Right ventricle myocardium inferior (tissue), 1 donor: ENCODE measurements at regions not wholly inside any gene's neighbourhood (a gene's known extent, or its start where the extent isn't known, plus 50 kb on each side); places are given as distances from the start of the nearest gene placed in this dataset.

Experiments
- ATAC-seq: fragments of 200-7000 bp; cut with Tn5 transposase; one replicate; pipeline ENCODE4 v1.9.1; 2020; ENCODE audit warnings: mild to moderate bottlenecking, moderate library complexity
- DNase-seq: peaks from one replicate; pipeline ENCODE4 v3.0.0; 2021; ENCODE audit errors: missing footprints
- intact Hi-C: fragments of 100-400 bp; cut with DNase I; formaldehyde crosslinking; loops from one replicate; pipeline ENCODE4 v1.11.0; 2022
- donor health status: DM: no; HTN: yes; CAD: no; lungs with severe emphysema.

DNA sequence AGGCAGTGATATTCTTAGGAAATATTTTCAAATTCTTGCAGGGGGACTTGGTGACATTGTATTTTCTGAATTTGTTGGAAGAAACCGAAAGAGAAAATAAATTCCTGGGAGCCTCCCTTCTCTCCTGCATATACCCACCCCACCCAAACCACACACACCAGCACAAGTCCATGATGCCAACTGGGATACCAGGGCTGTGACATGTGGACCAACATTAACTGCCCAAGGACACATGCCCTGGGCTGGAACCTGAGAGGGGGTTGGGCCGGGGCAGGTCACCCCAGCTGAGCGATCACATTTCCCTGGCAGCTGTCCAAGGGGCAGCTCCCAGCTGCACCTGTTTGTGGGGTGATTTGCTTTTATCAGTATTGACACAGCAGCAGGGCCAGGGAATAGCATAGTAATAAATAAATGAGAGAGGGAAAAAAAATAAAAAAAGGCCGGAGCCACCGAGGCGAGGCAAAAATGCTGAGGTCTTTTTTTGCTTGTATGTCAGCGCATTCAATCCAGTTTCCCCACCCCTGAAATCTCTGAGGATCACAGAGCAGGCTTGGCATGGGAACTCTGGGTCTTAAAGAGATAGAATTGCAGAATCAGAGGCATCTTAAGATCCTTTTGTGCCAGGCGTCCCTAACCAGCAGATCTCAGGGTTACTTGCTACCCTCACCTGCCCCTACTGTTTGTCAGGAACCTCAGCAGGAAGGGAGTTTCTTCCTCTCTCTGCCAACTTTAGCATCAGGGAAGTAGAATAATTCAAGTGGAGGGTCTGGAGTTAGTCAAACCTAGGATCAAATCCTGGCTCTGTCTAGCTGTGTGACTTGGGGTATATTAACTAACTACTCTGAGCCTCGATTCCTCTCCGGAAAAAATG lies 66.5 kb upstream of the PIM1 start:
- ATAC-seq (peak; percentile 42), DNase-seq (no peak)
- intact Hi-C loops = loop anchor here (2.0 kb wide), 2 partner anchors 27 to 53 kb away; no protein-coding TSS in a partner anchor

DNA sequence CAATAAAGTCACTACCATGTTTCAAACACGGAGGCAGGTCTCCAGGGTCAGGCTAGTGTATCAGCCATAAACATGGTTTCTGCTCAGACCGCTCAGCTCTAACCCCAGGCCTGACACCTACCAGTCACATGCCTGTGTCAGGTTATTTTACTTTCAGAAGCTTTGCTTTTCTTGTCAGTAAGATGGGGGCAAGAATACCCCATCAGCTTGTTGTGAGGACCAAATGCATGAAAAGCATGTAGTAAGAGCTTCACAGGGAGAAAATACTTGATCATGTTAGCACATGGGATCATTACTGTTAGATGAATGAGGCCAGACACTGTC lies 65.2 kb upstream of the PIM1 start:
- no peak for DNase-seq
- no peak for ATAC-seq
- intact Hi-C loops = no loop called here

DNA sequence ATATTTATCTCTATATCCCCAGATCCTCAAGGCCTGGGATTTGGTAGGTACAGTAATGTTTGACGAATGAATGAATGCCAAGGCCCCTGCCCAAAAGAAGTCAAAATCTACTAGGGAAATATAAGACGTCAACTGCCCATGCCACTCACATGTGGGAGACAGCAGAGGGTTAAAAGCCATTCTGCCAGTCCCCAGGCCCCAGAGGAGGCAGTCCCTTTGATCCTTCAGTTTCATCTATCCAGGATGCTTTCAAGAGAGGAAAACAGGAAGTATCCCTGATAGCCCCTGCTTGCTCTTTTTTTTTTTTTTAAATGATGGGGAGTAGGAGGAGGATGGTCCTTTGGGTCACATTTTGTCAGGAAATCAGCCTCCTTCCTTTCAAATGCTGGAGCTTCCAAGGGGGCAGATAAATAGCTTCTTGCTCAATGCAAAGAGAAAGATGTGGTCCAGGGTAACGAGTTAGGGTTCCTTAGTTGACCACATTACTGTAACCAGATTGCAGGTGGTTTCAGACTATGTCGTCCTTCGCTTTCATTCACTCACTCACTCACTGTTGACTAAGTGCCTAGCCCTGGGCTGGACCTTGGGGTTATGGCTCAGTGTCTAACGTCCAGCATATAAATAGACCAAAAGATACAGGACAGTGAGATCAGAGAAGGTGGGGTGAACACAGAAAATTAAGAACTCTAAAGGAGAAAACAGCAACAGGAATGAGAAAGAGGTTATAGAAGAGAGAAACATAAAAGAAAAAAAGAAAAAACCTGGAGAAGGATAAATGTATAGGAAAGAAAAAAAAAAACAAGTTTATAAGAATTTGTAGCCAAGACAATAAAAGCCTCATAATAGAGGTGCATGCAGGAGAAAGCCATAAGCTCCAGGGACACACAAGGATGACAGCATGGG lies 64.6 kb upstream of the PIM1 start:
- DNase-seq (no peak), ATAC-seq (no peak)
- intact Hi-C loops = no loop called here

DNA sequence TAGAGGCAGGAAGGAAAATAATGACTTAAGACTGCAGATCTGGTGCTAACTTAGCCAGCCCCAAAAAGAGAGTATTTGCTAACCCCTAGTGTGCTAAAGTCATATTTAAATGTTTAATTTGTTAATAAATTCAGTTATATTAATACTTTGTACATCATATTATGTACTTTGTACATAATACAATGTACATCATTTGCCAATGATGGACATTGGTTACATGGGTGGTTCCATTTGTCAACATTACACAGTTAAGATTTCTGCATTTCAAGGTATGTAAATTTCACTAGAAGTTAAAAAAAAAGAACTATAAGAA lies 63.9 kb upstream of the PIM1 start:
- DNase-seq = no peak
- ATAC-seq = no peak
- intact Hi-C loops = no loop called here

DNA sequence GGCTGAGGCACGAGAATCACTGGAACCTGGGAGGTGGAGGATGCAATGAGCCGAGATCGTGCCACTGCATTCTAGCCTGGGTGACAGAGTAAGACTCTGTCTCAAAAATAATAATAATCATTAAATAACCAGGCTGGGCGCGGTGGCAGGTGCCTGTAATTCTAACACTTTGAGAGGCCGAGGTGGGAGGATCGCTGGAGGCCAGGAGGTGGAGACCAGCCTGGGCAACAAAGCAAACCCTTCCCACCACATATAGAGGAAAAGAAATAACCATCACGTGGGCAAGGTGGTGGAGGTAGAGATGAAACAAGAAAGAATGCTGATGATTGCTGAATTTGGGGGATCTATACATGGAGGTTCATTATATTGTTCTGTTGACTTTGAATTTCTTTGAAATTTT lies 63.4 kb upstream of the PIM1 start:
- DNase-seq = no peak
- no peak for ATAC-seq
- intact Hi-C loops = no loop called here

DNA sequence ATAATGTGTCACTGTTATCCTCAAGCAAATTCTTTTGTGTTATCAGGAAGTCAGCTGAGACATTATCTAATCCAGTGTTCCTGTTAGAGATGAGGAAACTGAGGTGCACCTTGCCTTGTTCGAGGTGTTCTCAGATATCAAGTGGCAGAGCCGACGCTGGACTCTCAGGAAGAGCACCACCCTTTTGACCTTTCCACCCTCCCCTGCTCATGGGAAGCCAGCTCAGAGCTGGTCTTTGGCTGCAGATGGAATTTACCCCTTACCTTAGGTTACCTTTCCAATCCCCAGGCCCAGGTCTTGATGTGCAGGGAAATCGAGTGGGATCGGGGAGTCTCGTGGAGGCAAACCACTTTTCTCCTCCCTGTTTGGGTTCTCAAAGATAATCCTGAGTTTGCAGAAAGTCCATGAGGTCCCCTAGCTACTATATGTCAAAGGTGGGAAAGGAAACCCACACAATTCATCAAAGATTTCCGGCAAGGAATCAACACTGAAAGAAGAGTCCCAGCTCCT lies 62.9 kb upstream of the PIM1 start:
- DNase-seq = no peak
- intact Hi-C loops = no loop called here
- ATAC-seq = no peak

DNA sequence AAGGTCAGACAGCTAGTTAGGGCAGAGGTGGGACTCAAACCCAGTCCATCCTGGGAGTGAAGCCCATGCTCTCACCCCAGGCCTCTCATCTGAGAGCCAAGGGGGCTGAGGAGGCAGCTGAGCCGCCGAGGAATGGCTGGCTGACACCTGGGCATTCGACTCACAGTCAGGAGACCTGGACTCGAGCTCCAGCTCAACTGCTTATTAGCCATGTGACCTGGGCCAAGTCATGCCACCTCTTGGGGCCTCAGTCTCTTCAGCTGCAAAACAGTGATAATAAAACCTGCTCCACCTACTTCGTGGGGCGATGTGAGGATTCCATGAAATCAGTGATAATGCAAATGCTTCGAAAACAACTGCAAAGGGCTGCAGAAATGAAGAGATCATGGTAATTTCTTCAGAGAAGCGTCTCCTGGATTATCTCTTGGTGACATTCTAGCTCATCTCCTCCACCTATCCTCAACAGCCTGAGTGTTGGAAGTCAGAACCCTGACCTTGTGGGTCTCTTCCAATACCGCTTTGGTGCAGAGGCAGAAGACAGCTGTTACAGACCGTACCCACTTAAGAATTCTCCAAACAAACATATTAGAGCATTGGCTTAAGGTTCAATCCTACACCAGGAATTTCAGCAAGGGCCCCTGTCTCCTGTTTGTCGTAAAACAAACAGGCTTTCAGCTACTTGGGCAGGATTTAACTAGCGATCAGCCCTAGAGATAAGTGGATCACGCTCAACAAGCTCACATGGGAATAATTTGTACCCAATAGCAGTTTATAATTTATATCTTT lies 60.0 kb upstream of the PIM1 start:
- no peak for DNase-seq
- no peak for ATAC-seq
- intact Hi-C loops = no loop called here

DNA sequence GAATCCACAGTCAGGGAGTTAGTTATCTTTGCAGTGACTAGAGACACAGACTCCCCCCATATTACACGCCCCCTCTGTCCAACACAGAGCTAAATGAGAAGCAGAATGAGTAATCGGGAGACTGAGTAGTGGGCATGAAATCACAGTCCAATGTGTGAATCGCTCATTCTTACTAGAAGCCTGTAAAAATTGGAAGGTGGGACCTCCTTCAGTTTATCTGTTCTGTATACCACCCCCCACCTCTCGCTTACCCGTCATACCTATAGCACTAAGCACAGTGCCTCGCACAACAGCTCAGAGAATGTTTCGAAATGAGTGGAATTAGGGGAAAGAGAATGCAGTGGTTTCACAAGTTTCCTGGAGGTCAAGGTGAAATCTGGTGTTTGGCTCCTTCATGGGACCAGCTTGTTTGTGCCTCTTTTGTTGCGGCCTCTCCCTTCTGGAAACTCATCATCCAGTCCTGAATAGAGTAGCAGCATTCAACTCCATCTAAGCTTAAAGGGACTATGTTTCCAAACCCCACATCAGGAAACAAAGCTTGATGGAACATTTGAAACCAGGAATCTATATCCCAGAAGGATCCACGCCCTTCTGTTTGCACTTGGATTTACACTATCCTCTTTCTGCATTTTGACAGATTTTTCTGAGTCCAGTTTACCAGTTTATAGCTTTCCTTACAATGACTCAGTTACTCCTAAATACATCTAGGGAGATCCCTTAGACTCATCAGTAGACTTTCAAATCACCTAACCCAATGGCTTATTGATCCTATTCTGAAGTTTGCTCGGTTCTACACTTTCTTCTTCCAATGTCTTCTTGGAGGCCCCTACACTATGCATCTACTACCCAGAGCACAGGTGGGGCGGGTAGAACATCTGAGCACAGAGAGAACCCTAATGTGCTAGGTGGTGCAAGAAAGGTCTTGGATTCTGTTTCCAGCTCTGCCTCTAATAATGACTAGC lies 59.2 kb upstream of the PIM1 start:
- ATAC-seq = no peak
- no peak for DNase-seq
- intact Hi-C loops = no loop called here

DNA sequence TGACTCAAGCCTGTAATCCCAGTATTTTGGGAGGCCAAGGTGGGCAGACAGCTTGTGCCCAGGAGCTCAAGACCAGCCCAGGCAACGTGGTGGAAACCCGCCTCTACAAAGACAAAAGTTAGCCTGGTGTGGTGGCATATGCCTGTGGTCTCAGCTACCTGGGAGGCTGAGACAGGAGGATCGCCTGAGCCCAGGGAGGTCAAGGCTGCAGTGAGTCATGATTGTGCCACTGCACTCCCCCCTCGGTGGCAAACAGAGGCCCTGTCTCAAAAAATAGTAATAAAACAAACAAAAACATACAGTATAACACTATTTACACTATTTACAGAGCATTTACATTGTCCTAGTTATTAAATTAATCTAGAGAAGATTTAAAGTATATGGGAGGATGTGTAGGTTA lies 56.0 kb upstream of the PIM1 start:
- ATAC-seq (no peak), DNase-seq (no peak)
- intact Hi-C loops = no loop called here

DNA sequence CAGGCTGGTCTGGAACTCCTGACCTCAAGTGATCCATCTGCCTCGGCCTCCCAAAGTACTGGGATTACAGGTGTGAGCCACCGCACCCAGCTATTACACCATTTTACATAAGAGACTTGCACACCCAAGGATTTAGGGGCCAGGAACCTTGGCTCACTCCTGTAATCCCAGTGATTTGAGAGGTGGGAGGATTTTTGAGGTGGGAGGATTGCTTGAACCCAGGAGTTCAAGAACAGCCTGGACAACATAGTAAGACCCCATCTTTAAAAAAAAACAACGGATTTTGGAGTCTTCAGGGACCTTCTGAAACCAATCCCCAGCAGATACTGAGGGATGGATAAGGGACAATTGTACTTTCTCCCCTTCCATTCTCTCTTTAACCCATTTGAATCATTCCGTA lies 55.3 kb upstream of the PIM1 start:
- DNase-seq = no peak
- ATAC-seq = no peak
- intact Hi-C loops = no loop called here

DNA sequence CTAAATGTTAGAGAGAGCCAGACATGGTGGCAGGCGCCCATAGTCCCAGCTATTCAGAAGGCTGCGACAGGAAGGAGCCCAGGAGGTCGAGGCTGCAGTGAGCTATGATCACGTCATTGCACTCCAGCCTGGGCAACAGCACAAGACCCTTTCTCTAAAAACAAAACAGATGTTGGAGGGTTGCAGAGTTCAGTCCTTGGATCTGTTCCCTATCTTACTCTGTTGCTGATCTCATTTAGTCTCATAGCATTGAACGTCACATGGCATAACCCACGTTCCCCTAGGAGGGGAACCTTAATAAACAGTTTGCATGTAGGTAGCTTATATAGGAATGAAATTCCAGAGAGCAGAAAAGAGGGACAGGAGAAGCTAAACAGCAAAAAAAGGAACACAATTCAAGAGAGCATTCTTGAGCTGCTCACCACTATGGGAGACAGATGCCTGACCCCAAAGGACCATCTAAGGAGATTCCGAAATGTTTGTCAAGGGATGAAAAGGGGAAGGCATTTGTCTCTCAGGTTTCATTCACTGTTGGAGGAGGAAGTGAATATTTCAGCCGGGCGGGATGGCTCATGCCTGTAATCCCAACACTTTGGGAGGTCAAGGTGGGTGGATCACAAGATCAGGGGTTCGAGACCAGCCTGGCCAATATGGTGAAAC lies 54.6 kb upstream of the PIM1 start:
- intact Hi-C loops = no loop called here
- ATAC-seq = peak; percentile 48

DNA sequence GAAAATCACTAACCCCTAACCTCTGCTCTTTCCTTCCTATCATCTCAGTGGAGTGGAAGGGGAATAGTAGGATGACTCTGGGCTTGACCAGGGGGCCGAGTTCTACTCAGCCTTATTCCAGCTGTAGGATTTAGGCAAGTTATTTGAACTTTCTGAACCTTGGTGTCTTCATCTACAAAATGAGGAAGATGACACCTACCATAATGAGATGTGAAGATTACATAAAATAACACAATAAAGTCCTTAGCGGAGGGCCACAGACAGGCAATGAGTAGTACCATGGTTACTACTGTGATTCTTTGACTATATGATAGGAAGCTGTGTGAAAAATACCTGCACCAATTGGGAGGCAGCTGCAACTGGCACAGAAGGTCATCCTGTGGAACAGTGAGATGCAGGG lies 53.6 kb upstream of the PIM1 start:
- no peak for DNase-seq
- intact Hi-C loops = no loop called here
- no peak for ATAC-seq

More for the DNA sequence above, 54.6 kb upstream of the PIM1 start:
- DNase-seq = no peak

DNA sequence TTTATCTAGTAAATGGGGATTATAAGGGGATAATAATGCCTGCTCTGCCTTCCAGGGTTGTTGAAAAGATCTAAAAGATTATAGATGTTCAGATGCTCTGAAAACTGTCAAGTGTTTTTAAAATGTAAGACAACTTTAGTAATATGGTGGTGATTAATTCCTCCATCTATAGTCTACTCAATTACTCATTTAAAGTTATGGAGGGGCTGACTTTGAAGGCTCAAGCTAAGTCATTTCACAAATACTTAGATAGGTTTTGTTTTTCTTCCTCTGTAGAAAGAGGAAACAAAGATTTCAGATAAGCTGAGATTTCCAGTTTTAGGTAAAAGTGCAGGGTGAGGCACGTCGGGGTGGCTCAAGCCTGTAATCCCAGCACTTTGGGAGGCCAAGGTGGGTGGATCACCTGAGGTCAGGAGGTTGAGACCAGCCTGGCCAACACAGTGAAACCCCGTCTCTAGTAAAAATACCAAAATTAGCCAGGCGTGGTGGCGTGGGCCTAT lies 50.5 kb upstream of the PIM1 start:
- DNase-seq (no peak), ATAC-seq (no peak)
- intact Hi-C loops = no loop called here
